ENCODE measurements at regions not wholly inside any gene's neighbourhood (a gene's known extent, or its start where the extent isn't known, plus 50 kb on each side); places are given as distances from the start of the nearest gene placed in this dataset.

GRCh38 chr7:156450473-156450872 lies 190.1 kb upstream of the RNF32 start:
- ATAC-seq, result no peak
- DNase-seq, result no peak

- DNase-seq, result no peak
- ATAC-seq, result no peak
These were observed 191.7 kb upstream of the RNF32 start for GRCh38 chr7:156448918-156449317.

GRCh38 chr7:156446990-156447389 lies 193.6 kb upstream of the RNF32 start:
- ATAC-seq (no peak), DNase-seq (no peak)

- peak; percentile 9 for ATAC-seq
- no peak for DNase-seq
These were observed 194.4 kb upstream of the RNF32 start for GRCh38 chr7:156445997-156446761.

- DNase-seq, result no peak
- ATAC-seq, result no peak
These were observed 198.1 kb upstream of the RNF32 start for GRCh38 chr7:156442516-156442915.

- no peak for ATAC-seq
These were observed 200.1 kb upstream of the RNF32 start for GRCh38 chr7:156440456-156440855.

GRCh38 chr7:156438011-156438410 lies 202.6 kb upstream of the RNF32 start:
- ATAC-seq (no peak), DNase-seq (no peak)

More at GRCh38 chr7:156440456-156440855, 200.1 kb upstream of the RNF32 start:
- DNase-seq, result no peak

- ATAC-seq, result no peak
These were observed 203.5 kb upstream of the RNF32 start for GRCh38 chr7:156437021-156437614.

GRCh38 chr7:156435486-156436231 lies 204.9 kb upstream of the RNF32 start:
- no peak for ATAC-seq
- no peak for DNase-seq

More at GRCh38 chr7:156437021-156437614, 203.5 kb upstream of the RNF32 start:
- DNase-seq, result no peak

GRCh38 chr7:156434706-156435105 lies 205.9 kb upstream of the RNF32 start:
- DNase-seq (no peak), ATAC-seq (no peak)

GRCh38 chr7:156432018-156432417 lies 208.6 kb upstream of the RNF32 start:
- DNase-seq (no peak), ATAC-seq (no peak)

- DNase-seq (no peak), ATAC-seq (no peak)
These were observed 210.5 kb upstream of the RNF32 start for GRCh38 chr7:156430109-156430508.

- no peak for ATAC-seq
- no peak for DNase-seq
These were observed 211.1 kb upstream of the RNF32 start for GRCh38 chr7:156429514-156429913.

- ATAC-seq, result no peak
- no peak for DNase-seq
These were observed 216.7 kb upstream of the RNF32 start for GRCh38 chr7:156423876-156424275.

- DNase-seq (no peak), ATAC-seq (no peak)
These were observed 220.1 kb upstream of the RNF32 start for GRCh38 chr7:156420496-156420895.

- no peak for ATAC-seq
- no peak for DNase-seq
These were observed 220.8 kb upstream of the RNF32 start for GRCh38 chr7:156419782-156420181.

- no peak for DNase-seq
- no peak for ATAC-seq
These were observed 238.3 kb upstream of the RNF32 start for GRCh38 chr7:156402255-156402654.

GRCh38 chr7:156401617-156402016 lies 239.0 kb upstream of the RNF32 start:
- no peak for DNase-seq
- no peak for ATAC-seq

- ATAC-seq, result no peak
These were observed 240.5 kb upstream of the RNF32 start for GRCh38 chr7:156400046-156400445.

GRCh38 chr7:156397249-156397648 lies 243.3 kb upstream of the RNF32 start:
- no peak for ATAC-seq
- DNase-seq, result no peak

More at GRCh38 chr7:156400046-156400445, 240.5 kb upstream of the RNF32 start:
- DNase-seq, result no peak

- ATAC-seq, result no peak
- DNase-seq, result no peak
These were observed 251.4 kb upstream of the RNF32 start for GRCh38 chr7:156389116-156389692.

- ATAC-seq, result no peak
These were observed 254.5 kb upstream of the RNF32 start for GRCh38 chr7:156386097-156386496.

GRCh38 chr7:156384706-156385105 lies 255.9 kb upstream of the RNF32 start:
- DNase-seq (no peak), ATAC-seq (no peak)

More at GRCh38 chr7:156386097-156386496, 254.5 kb upstream of the RNF32 start:
- DNase-seq, result no peak

Measured in stimulated activated naive CD8-positive, alpha-beta T cell treated with anti-CD3 and anti-CD28 coated beads, Interleukin-15, Interleukin-2, amounts not matched to agents 100 U/mL and 50 U/mL, for 24 hours (primary cell).